ENCODE measurements at regions not wholly inside any gene's neighbourhood (a gene's known extent, or its start where the extent isn't known, plus 50 kb on each side); places are given as distances from the start of the nearest gene placed in this dataset.

DNA sequence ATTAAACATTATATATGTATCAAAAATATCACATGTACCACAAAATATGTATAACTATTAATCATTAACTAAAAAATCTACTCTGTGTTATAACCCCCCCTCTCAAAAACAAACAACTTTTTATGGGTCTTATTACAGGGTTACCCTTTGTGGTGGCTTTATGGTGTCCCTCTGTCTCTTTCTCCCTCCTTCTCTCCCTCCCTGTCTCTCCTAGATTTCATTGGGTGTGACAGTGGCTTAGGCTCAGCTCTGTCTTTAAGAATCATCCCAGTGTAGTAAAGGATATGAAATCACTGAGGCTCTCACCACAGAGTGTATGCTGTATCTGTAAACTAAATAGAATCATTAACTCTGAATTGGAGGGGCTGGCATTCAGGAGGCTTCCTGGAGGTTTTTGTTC is 93.7 kb downstream of the TDRD15 start:
- Histone ChIP-seq H3K4ac (ENCODE audit: low read depth, low read length) (no peak overlapping the region), H2BK120ac (ENCODE audit: low read depth, low read length) (no peak overlapping the region), H4K91ac (ENCODE audit: insufficient read depth, low read depth, low read length) (no peak overlapping the region), H3K27me3 (ENCODE audit: control insufficient read depth, insufficient read depth, low read length) (no peaks in the 10 kb centered on the region), H2BK5ac (ENCODE audit: low read depth, low read length, poor library complexity, severe bottlenecking) (no peak overlapping the region), H3K4me2 (ENCODE audit: low read depth, low read length) (no peak overlapping the region), H3K4me1 (ENCODE audit: control insufficient read depth, insufficient read depth, low read length) (no peaks in the 10 kb centered on the region), H4K5ac (ENCODE audit: low read depth, low read length) (no peak overlapping the region), H2BK20ac (ENCODE audit: low read depth, low read length) (no peak overlapping the region), H4K20me1 (ENCODE audit: insufficient read depth, low read length) (no peaks in the 10 kb centered on the region), H2BK15ac (ENCODE audit: low read depth, low read length) (no peak overlapping the region), H3K23ac (ENCODE audit: low read depth, low read length) (no peak overlapping the region), H2AK5ac (ENCODE audit: low read depth, low read length) (no peak overlapping the region), H2AK9ac (replicated peaks; ENCODE audit: low read depth, low read length, poor library complexity) (no peak overlapping the region), H3K9me1 (ENCODE audit: insufficient read depth, low read length) (no peaks in the 10 kb centered on the region), H3K79me1 (ENCODE audit: low read depth in 1 of 2, low read length in 2 of 2) (no peaks in the 10 kb centered on the region), H3K9ac (ENCODE audit: low read depth, low read length) (no peak overlapping the region), H3K14ac (replicated peaks; ENCODE audit: low read depth, low read length) (no peak overlapping the region), H3K56ac (ENCODE audit: extremely low read depth, insufficient read depth, low read length) (no peak overlapping the region), H3K9me3 (ENCODE audit: control insufficient read depth, insufficient read depth, low read length) (no peaks in the 10 kb centered on the region), H3K4me3 (ENCODE audit: insufficient read depth, low read depth, low read length) (no peak overlapping the region), H3K27ac (ENCODE audit: insufficient read depth, low read length) (no peak overlapping the region), H2AFZ (replicated peaks; ENCODE audit: low read length, poor library complexity) (no peak overlapping the region), H3K36me3 (ENCODE audit: control insufficient read depth, insufficient read depth, low read length) (no peaks in the 10 kb centered on the region), H3K18ac (ENCODE audit: low read depth, low read length) (no peak overlapping the region), H4K8ac (ENCODE audit: low read depth in 2 of 2, low read length in 2 of 2) (no peak overlapping the region)
- dilution Hi-C loops (cut with HindIII; ENCODE audit: low sequenced_read_pairs, unreplicated experiment) = no loop called here
- intact Hi-C loops (cut with micrococcal nuclease) = no loop called here
- BruUV-seq (replicated peaks) = no TSS peak
- TF ChIP-seq NFE2L2 (IDR thresholded peaks at IDR 0.05; ENCODE audit: low read depth, low read length) (no peak), POLR2A (IDR thresholded peaks at IDR 0.05; ENCODE audit: low read depth, low read length) (no peak), BHLHE40 (IDR thresholded peaks at IDR 0.05; ENCODE audit: low read depth, low read length) (no peak), RAD21 (IDR thresholded peaks at IDR 0.05; ENCODE audit: low read length) (no peak), MAZ (IDR thresholded peaks at IDR 0.05; ENCODE audit: borderline replicate concordance, low read depth, low read length) (no peak), RFX5 (IDR thresholded peaks at IDR 0.05; ENCODE audit: low read depth, low read length) (no peak), MXI1 (IDR thresholded peaks at IDR 0.05; ENCODE audit: borderline replicate concordance, low read depth, low read length) (no peak), FOS (IDR thresholded peaks at IDR 0.05; ENCODE audit: low read depth, low read length) (no peak), SMC3 (IDR thresholded peaks at IDR 0.05; ENCODE audit: low read depth, low read length) (no peak), RCOR1 (IDR thresholded peaks at IDR 0.05; ENCODE audit: insufficient replicate concordance, low read length) (no peak), CHD1 (IDR thresholded peaks at IDR 0.05; ENCODE audit: low read depth, low read length) (no peak), MAFK (IDR thresholded peaks at IDR 0.05; ENCODE audit: low read depth, low read length) (no peak), CEBPB (IDR thresholded peaks at IDR 0.05; ENCODE audit: low read depth, low read length) (no peak)
- TF ChIP-seq, protein P1, sequence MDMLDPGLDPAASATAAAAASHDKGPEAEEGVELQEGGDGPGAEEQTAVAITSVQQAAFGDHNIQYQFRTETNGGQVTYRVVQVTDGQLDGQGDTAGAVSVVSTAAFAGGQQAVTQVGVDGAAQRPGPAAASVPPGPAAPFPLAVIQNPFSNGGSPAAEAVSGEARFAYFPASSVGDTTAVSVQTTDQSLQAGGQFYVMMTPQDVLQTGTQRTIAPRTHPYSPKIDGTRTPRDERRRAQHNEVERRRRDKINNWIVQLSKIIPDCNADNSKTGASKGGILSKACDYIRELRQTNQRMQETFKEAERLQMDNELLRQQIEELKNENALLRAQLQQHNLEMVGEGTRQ (IDR thresholded peaks at IDR 0.05; ENCODE audit: low read depth, low read length) = no peak
- TF ChIP-seq, protein P2, sequence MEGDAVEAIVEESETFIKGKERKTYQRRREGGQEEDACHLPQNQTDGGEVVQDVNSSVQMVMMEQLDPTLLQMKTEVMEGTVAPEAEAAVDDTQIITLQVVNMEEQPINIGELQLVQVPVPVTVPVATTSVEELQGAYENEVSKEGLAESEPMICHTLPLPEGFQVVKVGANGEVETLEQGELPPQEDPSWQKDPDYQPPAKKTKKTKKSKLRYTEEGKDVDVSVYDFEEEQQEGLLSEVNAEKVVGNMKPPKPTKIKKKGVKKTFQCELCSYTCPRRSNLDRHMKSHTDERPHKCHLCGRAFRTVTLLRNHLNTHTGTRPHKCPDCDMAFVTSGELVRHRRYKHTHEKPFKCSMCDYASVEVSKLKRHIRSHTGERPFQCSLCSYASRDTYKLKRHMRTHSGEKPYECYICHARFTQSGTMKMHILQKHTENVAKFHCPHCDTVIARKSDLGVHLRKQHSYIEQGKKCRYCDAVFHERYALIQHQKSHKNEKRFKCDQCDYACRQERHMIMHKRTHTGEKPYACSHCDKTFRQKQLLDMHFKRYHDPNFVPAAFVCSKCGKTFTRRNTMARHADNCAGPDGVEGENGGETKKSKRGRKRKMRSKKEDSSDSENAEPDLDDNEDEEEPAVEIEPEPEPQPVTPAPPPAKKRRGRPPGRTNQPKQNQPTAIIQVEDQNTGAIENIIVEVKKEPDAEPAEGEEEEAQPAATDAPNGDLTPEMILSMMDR (conservative IDR thresholded peaks at IDR 0.05; ENCODE audit: low read depth, low read length) = no peak
- TF ChIP-seq, protein P3, sequence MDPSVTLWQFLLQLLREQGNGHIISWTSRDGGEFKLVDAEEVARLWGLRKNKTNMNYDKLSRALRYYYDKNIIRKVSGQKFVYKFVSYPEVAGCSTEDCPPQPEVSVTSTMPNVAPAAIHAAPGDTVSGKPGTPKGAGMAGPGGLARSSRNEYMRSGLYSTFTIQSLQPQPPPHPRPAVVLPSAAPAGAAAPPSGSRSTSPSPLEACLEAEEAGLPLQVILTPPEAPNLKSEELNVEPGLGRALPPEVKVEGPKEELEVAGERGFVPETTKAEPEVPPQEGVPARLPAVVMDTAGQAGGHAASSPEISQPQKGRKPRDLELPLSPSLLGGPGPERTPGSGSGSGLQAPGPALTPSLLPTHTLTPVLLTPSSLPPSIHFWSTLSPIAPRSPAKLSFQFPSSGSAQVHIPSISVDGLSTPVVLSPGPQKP (IDR thresholded peaks at IDR 0.05; ENCODE audit: borderline replicate concordance, low read depth, low read length) = no peak
- ChIA-PET CTCF (no interaction called here), POLR2A (ENCODE audit: unreplicated experiment) (no interaction called here)
- in situ Hi-C loops (cut with MboI; ENCODE audit: low sequenced_read_pairs) = no loop called here
- DNase-seq (no peak), ATAC-seq (ENCODE audit: low read depth) (no peak)

Data from IMR-90 (cell line).